Smooth muscle cell (in vitro differentiated cells): ENCODE measurements at regions not wholly inside any gene's neighbourhood (a gene's known extent, or its start where the extent isn't known, plus 50 kb on each side); places are given as distances from the start of the nearest gene placed in this dataset.

Experiments
- DNase-seq: peaks from one replicate; lab custom pipeline; 2025; ENCODE audit not compliant: unreplicated experiment; lab: John Stamatoyannopoulos, UW
- H2AFZ ChIP-seq: fragments of 200-600 bp; sonication (generic); 2 replicates; pipeline ENCODE4 v1.6.0; 2016; ENCODE audit warnings: antibody characterized with exemption, low read depth, mild to moderate bottlenecking
- H3F3A ChIP-seq: fragments of 200-600 bp; sonication (generic); 2 replicates; pipeline ENCODE4 v1.6.0; 2017; ENCODE audit warnings: antibody characterized with exemption, low read depth
- H3K27ac ChIP-seq: fragments of 200-600 bp; sonication (generic); 2 replicates; pipeline ENCODE4 v1.5.1; 2016; ENCODE audit warnings: low read depth, mild to moderate bottlenecking
- H3K27me3 ChIP-seq: fragments of 200-600 bp; sonication (generic); 2 replicates; pipeline ENCODE4 v1.6.1; 2016; ENCODE audit warnings: low read depth, mild to moderate bottlenecking
- H3K36me3 ChIP-seq: fragments of 200-600 bp; sonication (generic); 2 replicates; pipeline ENCODE4 v1.5.1; 2016; ENCODE audit warnings: low read depth
- H3K4me1 ChIP-seq: fragments of 200-600 bp; sonication (generic); 2 replicates; pipeline ENCODE4 v1.5.1; 2016; ENCODE audit warnings: low read depth
- H3K4me2 ChIP-seq: fragments of 200-600 bp; sonication (generic); 2 replicates; pipeline ENCODE4 v1.6.0; 2016; ENCODE audit warnings: mild to moderate bottlenecking
- H3K4me3 ChIP-seq: fragments of 200-600 bp; sonication (generic); 2 replicates; pipeline ENCODE4 v1.5.1; 2016; ENCODE audit warnings: mild to moderate bottlenecking
- H3K79me2 ChIP-seq: fragments of 200-600 bp; sonication (generic); 2 replicates; pipeline ENCODE4 v1.6.0; 2016; ENCODE audit warnings: low read depth, mild to moderate bottlenecking
- H3K9ac ChIP-seq: fragments of 200-600 bp; sonication (generic); 2 replicates; pipeline ENCODE4 v1.6.0; 2016; ENCODE audit warnings: low read depth
- H3K9me3 ChIP-seq: fragments of 200-600 bp; sonication (generic); replicated peaks from 2 replicates; pipeline ENCODE4 v1.5.1; 2016; ENCODE audit warnings: low read depth
- H4K20me1 ChIP-seq: fragments of 200-600 bp; sonication (generic); 2 replicates; pipeline ENCODE4 v1.6.0; 2016; ENCODE audit warnings: low read depth
- CTCF ChIP-seq: fragments of 200-600 bp; sonication (generic); IDR thresholded peaks from 2 replicates; pipeline ENCODE4 v1.5.1; 2017; ENCODE audit warnings: borderline replicate concordance, mild to moderate bottlenecking, antibody characterized with exemption; ENCODE audit not compliant: insufficient read depth, poor library complexity, severe bottlenecking
- WGBS: methylation state at CpG from one replicate; pipeline ENCODE4 v1.1.7; 2016; ENCODE audit warnings: low lambda C conversion rate; 5-methylcytosine and 5-hydroxymethylcytosine counted together

GRCh38 chr16:51638339-51639135, 487.5 kb upstream of the SALL1 start:
- Histone ChIP-seq H3K4me2 (peak overlapping the region; percentile 79), H3K4me3 (no peak overlapping the region), H3K36me3 (no peaks in the 10 kb centered on the region), H3K9me3 (no peaks in the 10 kb centered on the region), H3K27me3 (no peaks in the 10 kb centered on the region), H3F3A (peaks cover 3% of the 10 kb centered on the region), H4K20me1 (no peaks in the 10 kb centered on the region), H3K27ac (peak overlapping the region; percentile 63), H3K4me1 (peaks cover 18% of the 10 kb centered on the region), H3K79me2 (no peaks in the 10 kb centered on the region), H3K9ac (no peak overlapping the region), H2AFZ (no peak overlapping the region)
- 60% methylated on average over 3 of the region's 3 CpGs for WGBS
- DNase-seq: no peak
- no peak for TF ChIP-seq CTCF

DNA sequence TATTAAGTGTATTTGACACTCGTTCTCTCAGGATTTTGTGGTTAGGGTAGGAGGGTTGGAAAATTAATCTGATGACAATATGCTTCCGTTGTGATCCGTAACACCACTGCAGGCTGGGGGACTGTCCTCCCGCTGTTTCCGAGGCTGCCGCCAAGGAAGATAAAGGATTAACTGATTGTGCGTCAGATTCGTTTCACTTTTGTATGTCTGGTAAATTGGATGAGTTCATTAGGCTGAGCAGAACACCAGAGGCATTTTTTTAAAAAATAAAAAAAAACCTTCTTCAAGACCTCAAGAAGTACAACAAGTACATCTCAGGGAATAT, 486.7 kb upstream of the SALL1 start:
- peak overlapping the region; percentile 79 for H3K4me2 ChIP-seq
- no peaks in the 10 kb centered on the region for H4K20me1 ChIP-seq
- 10% methylated on average over 8 of the region's 8 CpGs for WGBS
- no peak for TF ChIP-seq CTCF
- peak overlapping the region; percentile 25 for H2AFZ ChIP-seq
- DNase-seq: no peak
- H3K4me1 ChIP-seq: peaks cover 18% of the 10 kb centered on the region
- H3K27ac ChIP-seq: peak overlapping the region; percentile 63
- no peaks in the 10 kb centered on the region for H3K79me2 ChIP-seq
- peaks cover 3% of the 10 kb centered on the region for H3F3A ChIP-seq
- no peaks in the 10 kb centered on the region for H3K27me3 ChIP-seq
- H3K9me3 ChIP-seq: no peaks in the 10 kb centered on the region
- H3K36me3 ChIP-seq: no peaks in the 10 kb centered on the region
- no peak overlapping the region for H3K9ac ChIP-seq
- no peak overlapping the region for H3K4me3 ChIP-seq

GRCh38 chr16:51636920-51637769, 486.1 kb upstream of the SALL1 start:
- Histone ChIP-seq H3K27me3 (no peaks in the 10 kb centered on the region), H3K4me3 (no peak overlapping the region), H3K9ac (peak overlapping the region; percentile 32), H3K79me2 (no peaks in the 10 kb centered on the region), H4K20me1 (no peaks in the 10 kb centered on the region), H2AFZ (peak overlapping the region; percentile 25), H3K36me3 (no peaks in the 10 kb centered on the region), H3K27ac (peak overlapping the region; percentile 63), H3K4me2 (peak overlapping the region; percentile 79), H3K9me3 (no peaks in the 10 kb centered on the region), H3F3A (peaks cover 3% of the 10 kb centered on the region), H3K4me1 (peaks cover 18% of the 10 kb centered on the region)
- TF ChIP-seq CTCF: no peak
- no peak for DNase-seq
- WGBS: 13% methylated on average over 16 of the region's 16 CpGs
